ENCODE measurements at regions not wholly inside any gene's neighbourhood (a gene's known extent, or its start where the extent isn't known, plus 50 kb on each side); places are given as distances from the start of the nearest gene placed in this dataset.

GRCh38 chr12:72191761-72192160 lies 80.4 kb upstream of the TRHDE start:
- ATAC-seq: no peak
- TF ChIP-seq SNAI2 (CRISPR knock-in tag; IDR thresholded peaks at IDR 0.05) (no peak), ZFP3 (CRISPR knock-in tag; IDR thresholded peaks at IDR 0.05) (no peak), ZNF8 (CRISPR knock-in tag; IDR thresholded peaks at IDR 0.05) (no peak), ARNTL (CRISPR knock-in tag; IDR thresholded peaks at IDR 0.05; ENCODE audit: borderline replicate concordance, low read depth) (no peak), OSR1 (CRISPR knock-in tag; IDR thresholded peaks at IDR 0.05) (no peak), BACH2 (CRISPR knock-in tag; IDR thresholded peaks at IDR 0.05; ENCODE audit: borderline replicate concordance) (no peak), ESRRG (CRISPR knock-in tag; IDR thresholded peaks at IDR 0.05) (no peak), ZNF565 (CRISPR knock-in tag; conservative IDR thresholded peaks at IDR 0.05; ENCODE audit: low read depth) (no peak), TCF4 (CRISPR knock-in tag; IDR thresholded peaks at IDR 0.05; ENCODE audit: borderline replicate concordance) (no peak), GLIS3 (CRISPR knock-in tag; IDR thresholded peaks at IDR 0.05) (no peak), ZFP30 (CRISPR knock-in tag; IDR thresholded peaks at IDR 0.05) (no peak), PATZ1 (CRISPR knock-in tag; IDR thresholded peaks at IDR 0.05; ENCODE audit: borderline replicate concordance) (no peak), CSRNP3 (CRISPR knock-in tag; IDR thresholded peaks at IDR 0.05) (no peak), RARB (CRISPR knock-in tag; IDR thresholded peaks at IDR 0.05) (no peak), TSHZ2 (CRISPR knock-in tag; IDR thresholded peaks at IDR 0.05) (no peak), TOX (CRISPR knock-in tag; IDR thresholded peaks at IDR 0.05; ENCODE audit: borderline replicate concordance) (no peak), ZNF70 (CRISPR knock-in tag; IDR thresholded peaks at IDR 0.05) (no peak), CSDC2 (CRISPR knock-in tag; IDR thresholded peaks at IDR 0.05) (no peak)

- ATAC-seq: no peak
- TF ChIP-seq SNAI2 (CRISPR knock-in tag; IDR thresholded peaks at IDR 0.05) (no peak), PPARA (CRISPR knock-in tag; IDR thresholded peaks at IDR 0.05; ENCODE audit: borderline replicate concordance) (no peak), TCF4 (CRISPR knock-in tag; IDR thresholded peaks at IDR 0.05; ENCODE audit: borderline replicate concordance) (no peak), CREB5 (CRISPR knock-in tag; IDR thresholded peaks at IDR 0.05; ENCODE audit: low read depth) (no peak), ZNF565 (CRISPR knock-in tag; conservative IDR thresholded peaks at IDR 0.05; ENCODE audit: low read depth) (no peak), ZNF8 (CRISPR knock-in tag; IDR thresholded peaks at IDR 0.05) (no peak), ZC3H10 (CRISPR knock-in tag; IDR thresholded peaks at IDR 0.05) (no peak), ISL1 (CRISPR knock-in tag; IDR thresholded peaks at IDR 0.05) (no peak), OSR1 (CRISPR knock-in tag; IDR thresholded peaks at IDR 0.05) (no peak), TSHZ2 (CRISPR knock-in tag; IDR thresholded peaks at IDR 0.05) (no peak), ARNTL (CRISPR knock-in tag; IDR thresholded peaks at IDR 0.05; ENCODE audit: borderline replicate concordance, low read depth) (no peak), ZFP3 (CRISPR knock-in tag; IDR thresholded peaks at IDR 0.05) (no peak), ZFP30 (CRISPR knock-in tag; IDR thresholded peaks at IDR 0.05) (no peak), TOX (CRISPR knock-in tag; IDR thresholded peaks at IDR 0.05; ENCODE audit: borderline replicate concordance) (no peak)
These were observed 74.4 kb upstream of the TRHDE start for GRCh38 chr12:72197790-72198189.
